SHP77 (cell line): ENCODE measurements at regions not wholly inside any gene's neighbourhood (a gene's known extent, or its start where the extent isn't known, plus 50 kb on each side); places are given as distances from the start of the nearest gene placed in this dataset.

Experiments
- DNase-seq, 2 experiments: peaks; one replicate each; lab custom pipeline; 2025; lab: John Stamatoyannopoulos, UW

DNA sequence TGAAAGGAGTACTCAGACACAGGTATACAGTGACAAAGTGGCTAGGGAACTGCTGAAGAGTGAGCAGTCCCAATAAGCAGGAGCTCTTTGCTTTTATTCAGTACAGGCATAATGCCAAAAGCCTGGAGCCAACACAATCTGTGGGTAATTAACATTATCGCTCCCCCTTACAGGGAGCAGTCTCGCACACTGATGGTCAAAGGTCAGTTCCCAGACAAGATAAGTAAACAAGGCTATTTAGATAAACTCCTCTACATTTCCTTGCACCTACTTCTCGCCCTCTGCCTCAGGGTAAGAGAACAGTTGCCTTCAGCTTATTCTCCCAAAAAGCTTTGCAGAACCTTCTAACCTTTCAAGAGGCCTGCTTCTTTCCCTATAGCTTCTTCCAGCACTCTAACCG is 73.9 kb upstream of the TAF9B start:
- no peak for DNase-seq

GRCh38 chrX:78199851-78200250 is 60.4 kb upstream of the TAF9B start:
- peak; percentile 0 to 1 for DNase-seq
